Right lobe of liver (tissue), 6 donors: ENCODE measurements at regions not wholly inside any gene's neighbourhood (a gene's known extent, or its start where the extent isn't known, plus 50 kb on each side); places are given as distances from the start of the nearest gene placed in this dataset.

Experiments
- ATAC-seq, 4 donors: fragments of 200-7000 bp; cut with Tn5 transposase; one replicate each; pipeline ENCODE4 v1.9.1; 2020; ENCODE audit warnings: mild to moderate bottlenecking in 4 of 4, moderate library complexity in 4 of 4
- DNase-seq, 3 donors: peaks; one replicate each; pipeline ENCODE4 v3.0.0-alpha.2; 2020
- H3K27ac ChIP-seq, 3 donors: fragments of 200-600 bp; one replicate each; pipeline ENCODE4 v1.8.0; 2022
- H3K27me3 ChIP-seq, 2 donors: fragments of 200-600 bp; one replicate each; pipeline ENCODE4 v1.8.0; 2022
- H3K36me3 ChIP-seq, 4 donors: fragments of 200-600 bp; sonication (generic) in 1 of 4; one replicate each; pipeline versions ENCODE4 v1.5.1 to v1.8.0; 2017 to 2022; ENCODE audit warnings: control low read depth in 1 of 4
- H3K4me1 ChIP-seq, 4 donors: fragments of 200-600 bp; sonication (generic) in 1 of 4; one replicate each; pipeline versions ENCODE4 v1.5.1 to v1.8.0; 2017 to 2022; ENCODE audit warnings: control low read depth in 1 of 4
- H3K4me3 ChIP-seq, 3 donors: fragments of 200-600 bp; one replicate each; pipeline ENCODE4 v1.8.0; 2022
- H3K9me3 ChIP-seq, 4 donors: fragments of 200-600 bp; sonication (generic) in 1 of 4; one replicate each; pipeline versions ENCODE4 v1.5.1 to v1.8.0; 2017 to 2022; ENCODE audit warnings: control low read depth in 1 of 4
- CTCF ChIP-seq, 4 donors: fragments of 200-600 bp in 3 of 4; fragments of 450-650 bp in 1 of 4; IDR thresholded peaks; one replicate each; pipeline versions ENCODE4 v1.5.1 to v1.8.0; 2016 to 2022; ENCODE audit warnings: antibody characterized with exemption in 4 of 4, mild to moderate bottlenecking in 2 of 4
- POLR2A ChIP-seq: fragments of 450-650 bp; IDR thresholded peaks from one replicate; pipeline ENCODE4 v1.6.1; 2017; ENCODE audit warnings: antibody characterized with exemption, mild to moderate bottlenecking
- WGBS: methylation state at CpG from one replicate; pipeline ENCODE4 v1.1.6; 2018; ENCODE audit warnings: low coverage, low lambda C conversion rate; ENCODE audit not compliant: insufficient coverage; ENCODE audit errors: missing lambda C conversion rate; 5-methylcytosine and 5-hydroxymethylcytosine counted together
- intact Hi-C, 2 donors: fragments of 100-400 bp; cut with DNase I; formaldehyde crosslinking; loops; one replicate each; pipeline versions ENCODE4 v1.11.2 to v1.14.1; 2022
- donor health status: DM: no; HTN: yes; CAD: no.
- donor health status: DM: no; HTN: no; CAD: no.
- donor health status: DM: no; HTN: no; CAD: no.
- donor health status: DM: no; HTN: yes; CAD: no.
- donor health status: DM: no; HTN: yes; CAD: no.

DNA sequence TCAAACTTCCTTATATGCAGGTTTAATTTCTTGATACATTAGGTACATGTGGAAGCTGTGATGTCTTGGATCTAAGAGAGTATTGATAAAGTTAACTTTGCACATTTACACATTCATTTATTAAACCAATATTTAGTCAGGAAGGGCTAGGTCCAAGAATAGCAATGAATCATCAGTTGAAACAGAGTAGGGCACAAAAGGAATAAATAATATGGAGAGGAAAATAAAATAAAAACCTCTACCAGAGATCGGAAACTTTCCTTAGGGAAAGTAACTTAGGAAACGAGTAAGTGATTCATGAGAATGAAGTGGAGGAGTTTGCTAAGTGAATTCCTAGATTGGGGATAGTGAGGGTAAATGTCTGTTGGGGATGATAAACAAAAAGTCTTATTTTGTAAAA lies 259.4 kb upstream of the DACH1 start:
- ATAC-seq (no peak), DNase-seq (no peak)
- TF ChIP-seq POLR2A (no peak), CTCF (IDR thresholded peaks at IDR 0.05) (no peak)
- Histone ChIP-seq H3K4me1 (no peaks in the 10 kb centered on the region), H3K27me3 (no peaks in the 10 kb centered on the region), H3K36me3 (no peaks in the 10 kb centered on the region), H3K27ac (no peak overlapping the region), H3K4me3 (no peak overlapping the region), H3K9me3 (no peaks in the 10 kb centered on the region)
- intact Hi-C loops, result no loop called here
- 42% methylated on average over 2 of the region's 2 CpGs for WGBS

GRCh38 chr13:72125561-72125960 lies 258.6 kb upstream of the DACH1 start:
- ATAC-seq, result no peak
- 41% methylated on average over 3 of the region's 3 CpGs for WGBS
- H3K9me3 ChIP-seq, result no peaks in the 10 kb centered on the region
- H3K27ac ChIP-seq, result no peak overlapping the region
- H3K36me3 ChIP-seq, result no peaks in the 10 kb centered on the region
- no peak overlapping the region for H3K4me3 ChIP-seq
- TF ChIP-seq POLR2A, result no peak
- no peaks in the 10 kb centered on the region for H3K4me1 ChIP-seq
- no peaks in the 10 kb centered on the region for H3K27me3 ChIP-seq
- DNase-seq, result no peak
- intact Hi-C loops, result no loop called here

DNA sequence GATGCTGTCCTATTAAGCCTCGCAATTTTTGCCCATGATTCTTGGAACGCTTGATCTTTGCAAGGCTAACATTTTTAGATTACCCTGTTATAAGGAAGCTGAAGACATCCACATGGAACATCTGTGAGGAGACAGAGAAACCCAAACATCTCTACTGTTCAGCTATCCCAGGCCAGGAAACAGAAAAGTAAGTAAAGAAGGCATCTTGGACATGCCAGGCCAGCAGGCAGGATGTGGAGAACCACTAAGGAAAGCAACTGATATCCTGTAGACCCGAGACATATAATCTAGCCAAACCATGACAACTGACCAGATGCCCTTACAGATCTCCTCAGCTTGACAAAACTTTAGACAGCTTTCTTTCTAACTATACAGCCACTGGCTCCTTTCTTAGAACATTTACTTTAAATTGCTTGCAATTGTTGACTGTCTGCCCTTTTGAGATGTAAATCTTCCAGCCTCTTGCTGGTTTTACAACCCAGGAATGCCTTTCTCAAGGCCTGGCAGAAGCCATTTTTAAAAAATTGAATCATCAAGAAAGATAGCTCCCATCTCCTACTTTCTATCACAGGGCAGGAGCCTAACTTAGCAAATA lies 255.8 kb upstream of the DACH1 start:
- Histone ChIP-seq H3K9me3 (no peaks in the 10 kb centered on the region), H3K36me3 (no peaks in the 10 kb centered on the region), H3K27me3 (no peaks in the 10 kb centered on the region), H3K4me1 (no peaks in the 10 kb centered on the region), H3K27ac (no peak overlapping the region), H3K4me3 (no peak overlapping the region)
- DNase-seq (no peak), ATAC-seq (no peak)
- WGBS, result 47% methylated on average over 3 of the region's 3 CpGs
- intact Hi-C loops, result no loop called here
- TF ChIP-seq POLR2A (no peak), CTCF (IDR thresholded peaks at IDR 0.05) (no peak)

DNA sequence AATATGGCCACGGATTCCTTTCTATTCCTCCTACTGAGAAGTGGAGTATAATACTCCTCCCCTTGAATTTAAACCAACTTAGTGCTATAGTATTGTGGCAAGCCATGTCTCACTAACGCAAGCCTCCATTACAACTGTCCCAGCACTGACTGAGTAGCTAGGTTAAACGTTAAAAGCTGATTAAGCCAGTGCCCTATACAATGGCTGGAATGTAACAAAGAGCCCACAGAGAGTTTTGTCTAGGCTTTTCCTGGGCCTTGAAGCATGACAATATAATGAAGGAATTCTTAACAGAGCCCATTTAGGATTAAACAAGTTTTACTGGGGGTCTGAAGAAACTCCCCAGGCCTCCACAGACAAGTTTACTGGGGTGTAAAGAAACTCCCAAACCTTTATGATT lies 254.5 kb upstream of the DACH1 start:
- no peaks in the 10 kb centered on the region for H3K9me3 ChIP-seq
- no peak overlapping the region for H3K4me3 ChIP-seq
- H3K4me1 ChIP-seq, result no peaks in the 10 kb centered on the region
- 53% methylated on average over 3 of the region's 3 CpGs for WGBS
- DNase-seq, result no peak
- H3K36me3 ChIP-seq, result no peaks in the 10 kb centered on the region
- no peaks in the 10 kb centered on the region for H3K27me3 ChIP-seq
- TF ChIP-seq POLR2A, result no peak
- TF ChIP-seq CTCF (IDR thresholded peaks at IDR 0.05), result no peak
- no peak for ATAC-seq
- intact Hi-C loops, result no loop called here
- no peak overlapping the region for H3K27ac ChIP-seq

GRCh38 chr13:72120632-72121031 lies 253.6 kb upstream of the DACH1 start:
- H3K4me3 ChIP-seq, result no peak overlapping the region
- no peaks in the 10 kb centered on the region for H3K27me3 ChIP-seq
- no peak overlapping the region for H3K27ac ChIP-seq
- H3K36me3 ChIP-seq, result no peaks in the 10 kb centered on the region
- H3K9me3 ChIP-seq, result no peaks in the 10 kb centered on the region
- no peak for ATAC-seq
- 28% methylated on average over 2 of the region's 2 CpGs for WGBS
- DNase-seq, result no peak
- H3K4me1 ChIP-seq, result no peaks in the 10 kb centered on the region
- intact Hi-C loops, result no loop called here
- no peak for TF ChIP-seq CTCF (IDR thresholded peaks at IDR 0.05)
- no peak for TF ChIP-seq POLR2A
